Stimulated activated CD4-positive, alpha-beta T cell treated with anti-CD3 and anti-CD28 coated beads, Interleukin-12 subunit alpha, Interleukin-12 subunit beta, amount 100 ng/mL, for 48 hours (primary cell): ENCODE measurements at regions not wholly inside any gene's neighbourhood (a gene's known extent, or its start where the extent isn't known, plus 50 kb on each side); places are given as distances from the start of the nearest gene placed in this dataset.
A peak's percentile ranks its signal among the peaks of the same experiment; 100 is the strongest.

ENCODE experiments used
- DNase-seq, 3 donors: peaks; one replicate each; pipeline ENCODE4 v3.0.0-alpha.2; 2020; ENCODE audit warnings: low read depth in 2 of 3, low spot score in 1 of 3

DNA sequence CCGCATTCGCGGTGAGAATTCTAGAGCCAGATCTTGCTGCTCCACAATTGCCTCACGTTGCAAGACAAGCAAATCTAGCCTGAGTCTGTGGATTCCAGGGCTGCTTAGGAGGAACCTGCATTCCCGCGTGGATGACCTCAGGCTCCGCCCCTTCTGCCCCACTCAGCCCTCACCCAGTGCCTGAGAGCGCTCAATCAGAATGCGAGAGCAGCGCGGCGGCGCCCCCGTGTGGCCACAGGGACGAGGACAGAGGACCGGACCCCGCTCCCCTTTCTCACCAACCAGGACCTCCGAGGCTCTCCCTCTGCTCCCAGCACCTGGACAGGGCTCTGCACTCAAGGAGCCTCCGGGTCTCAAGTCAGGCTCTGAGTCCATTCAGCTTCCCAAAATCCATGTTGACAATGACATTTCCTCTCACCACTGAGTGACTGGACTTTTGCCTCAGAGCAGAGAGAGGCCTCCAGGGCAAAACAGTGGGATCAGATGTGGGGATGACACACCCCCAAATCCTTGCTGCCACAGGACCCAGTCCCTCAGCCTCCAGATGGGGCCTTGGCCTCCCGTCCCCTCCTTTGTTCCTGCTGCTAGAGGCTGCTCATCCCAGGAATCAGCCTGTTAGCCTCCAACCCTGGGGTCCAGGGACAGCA is 52.0 kb downstream of the RPP21 start:
- DNase-seq: peak; percentile 76 to 86 (median 85)

DNA sequence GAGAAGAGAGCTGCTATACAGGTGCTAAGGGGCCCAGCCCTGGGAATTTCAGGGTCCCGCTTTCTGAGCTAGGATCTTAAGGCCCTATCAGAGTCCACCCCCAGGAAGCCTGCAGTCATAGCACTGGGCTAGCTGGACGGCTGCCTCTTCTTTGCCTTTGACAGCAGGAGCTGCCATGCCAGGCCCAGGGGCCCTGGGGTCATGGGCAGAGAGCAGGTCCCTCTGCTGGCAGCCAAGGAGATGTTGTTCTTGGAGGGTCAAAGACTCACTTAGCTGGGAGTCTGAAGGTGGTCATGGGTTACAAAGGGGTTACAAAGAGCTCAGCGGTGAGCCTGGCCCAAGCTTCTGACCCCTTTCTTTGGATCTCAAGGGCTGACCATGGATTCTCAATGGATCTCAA is 52.7 kb downstream of the RPP21 start:
- DNase-seq: no peak

DNA sequence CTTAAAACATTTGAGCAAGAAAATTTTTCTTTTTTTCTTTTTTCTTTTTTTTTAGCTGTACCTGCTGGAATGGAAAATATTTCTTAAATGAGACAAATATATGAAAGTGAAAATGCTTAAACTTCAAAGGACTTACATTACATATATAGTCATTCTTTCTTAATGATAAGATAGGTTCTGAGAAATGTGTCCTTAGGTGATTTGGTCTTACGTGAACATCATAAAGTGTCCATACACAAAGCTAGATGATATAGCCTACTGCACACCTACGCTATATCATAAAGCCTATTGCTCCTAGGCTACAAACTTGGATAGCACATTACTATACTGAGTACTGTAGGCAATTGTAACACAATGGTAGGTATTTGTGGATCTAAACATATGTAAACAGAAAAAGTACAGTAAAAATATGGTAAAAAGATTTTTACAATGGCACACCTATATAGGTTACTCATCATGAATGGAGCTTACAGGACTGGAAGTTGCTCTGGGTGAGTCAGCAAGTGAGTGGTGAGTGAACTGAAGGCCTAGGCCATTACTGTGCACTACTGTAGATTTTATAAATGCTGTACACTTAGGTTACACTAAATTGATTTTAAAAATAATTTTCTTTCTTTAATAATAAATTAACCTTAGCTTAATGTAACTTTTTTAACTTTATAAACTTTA is 54.6 kb downstream of the RPP21 start:
- no peak for DNase-seq

DNA sequence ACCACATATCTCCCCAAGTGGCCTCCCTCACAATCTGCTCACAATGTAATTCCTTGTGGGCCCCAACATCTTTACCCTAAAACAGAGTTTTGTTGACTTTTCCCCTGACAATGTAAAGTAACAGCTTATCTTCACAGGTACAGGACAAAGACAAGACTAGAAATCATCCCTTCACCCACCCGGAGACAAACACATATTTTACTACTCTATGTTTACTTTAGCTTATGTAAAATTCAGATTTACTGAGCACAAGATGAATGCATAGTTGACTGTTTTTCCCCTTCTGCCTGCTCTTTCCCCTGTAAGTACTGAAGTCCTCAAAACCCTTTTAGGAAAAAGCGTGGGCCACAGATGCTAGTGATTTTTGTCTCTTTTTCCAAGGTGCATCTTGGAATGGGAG is 61.0 kb downstream of the RPP21 start:
- no peak for DNase-seq

DNA sequence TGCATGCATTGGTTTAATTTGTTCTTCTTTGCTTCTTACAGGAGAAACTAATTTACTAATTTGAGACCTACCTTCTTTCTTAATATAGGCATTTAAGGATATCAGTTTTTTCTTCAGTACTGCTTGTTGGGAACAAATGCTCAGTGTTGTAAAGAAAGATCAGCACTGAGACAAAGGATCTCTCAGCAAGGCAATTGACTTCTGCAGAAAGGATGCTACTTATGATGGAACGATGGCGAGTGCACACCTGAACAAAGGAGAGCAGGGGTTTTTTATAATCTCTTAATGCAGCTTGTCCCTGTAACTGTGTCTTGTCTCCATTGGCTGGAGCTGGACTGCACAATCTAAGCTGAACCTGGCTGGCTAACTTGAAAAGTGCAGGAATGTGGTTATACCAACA is 64.2 kb downstream of the RPP21 start:
- DNase-seq: no peak

DNA sequence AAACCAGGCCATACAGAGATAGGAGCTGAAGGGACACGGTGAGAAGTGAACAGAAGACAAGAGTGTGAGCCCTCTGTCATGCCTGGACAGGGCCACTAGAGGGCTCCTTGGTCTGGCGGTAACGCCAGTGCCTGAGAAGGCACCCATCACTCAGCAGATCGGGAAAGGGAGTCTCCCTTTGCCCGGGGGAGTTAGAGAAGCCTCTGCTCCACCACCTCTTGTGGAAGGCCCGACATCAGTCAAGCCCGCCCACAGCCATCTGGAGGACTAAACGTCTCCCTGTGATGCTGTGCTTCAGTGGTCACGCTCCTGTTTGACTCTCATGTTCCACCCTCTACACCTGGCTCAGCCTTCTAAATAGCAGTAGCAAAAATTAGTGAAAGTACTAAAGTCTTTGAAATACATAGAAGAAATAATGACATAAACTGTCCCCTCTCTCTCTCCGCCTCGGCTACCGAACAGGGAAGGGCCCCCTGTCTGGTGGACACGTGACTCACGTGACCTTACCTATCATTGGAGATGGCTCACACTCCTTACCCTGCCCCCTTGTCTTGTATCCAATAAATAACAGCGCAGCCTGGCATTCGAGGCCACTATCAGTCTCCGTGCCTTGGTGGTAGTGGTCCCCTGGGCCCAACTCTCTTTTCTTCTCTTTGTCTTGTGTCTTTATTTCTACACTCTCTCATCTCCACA is 66.7 kb downstream of the RPP21 start:
- DNase-seq: peak; percentile 41 to 64 (median 50)

DNA sequence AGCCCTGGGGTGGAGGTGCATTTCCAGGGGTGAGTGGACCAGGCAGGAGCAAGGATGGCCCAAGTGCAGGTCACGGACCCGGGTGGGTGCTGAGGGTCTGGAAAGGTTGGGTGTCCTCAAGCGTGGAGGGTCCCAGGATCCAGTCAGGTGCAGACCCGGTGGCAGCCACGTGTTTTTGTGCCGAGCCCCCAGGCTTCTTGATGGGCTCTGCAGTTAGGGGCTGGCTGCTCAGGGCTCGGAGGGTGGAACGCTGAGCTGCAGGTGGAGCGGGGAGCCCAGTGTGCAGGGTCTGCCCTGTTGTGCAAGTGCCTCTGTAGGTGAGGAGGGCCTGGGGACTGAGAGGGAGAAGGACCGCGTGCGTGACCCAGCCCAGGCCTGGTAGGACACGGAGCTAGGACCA is 70.9 kb upstream of the HLA-E start:
- DNase-seq: no peak

DNA sequence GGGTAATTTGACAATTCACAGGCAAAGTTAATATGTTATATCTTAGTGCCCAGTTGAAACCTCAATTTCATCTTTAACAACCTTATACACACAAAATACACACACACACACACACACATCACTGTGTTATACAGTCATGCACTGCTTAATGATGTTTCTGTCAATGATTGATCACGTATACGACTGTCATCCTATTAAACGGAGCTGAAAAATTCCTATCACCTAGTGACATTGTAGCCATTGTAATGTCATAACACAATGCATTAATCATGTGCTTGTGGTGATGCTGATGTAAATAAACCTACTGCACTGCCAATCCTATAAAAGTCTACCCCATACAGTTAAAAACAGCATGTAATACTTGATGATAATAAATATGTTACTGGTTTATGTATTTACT is 64.8 kb upstream of the HLA-E start:
- no peak for DNase-seq
